ENCODE measurements at regions not wholly inside any gene's neighbourhood (a gene's known extent, or its start where the extent isn't known, plus 50 kb on each side); places are given as distances from the start of the nearest gene placed in this dataset.

DNA sequence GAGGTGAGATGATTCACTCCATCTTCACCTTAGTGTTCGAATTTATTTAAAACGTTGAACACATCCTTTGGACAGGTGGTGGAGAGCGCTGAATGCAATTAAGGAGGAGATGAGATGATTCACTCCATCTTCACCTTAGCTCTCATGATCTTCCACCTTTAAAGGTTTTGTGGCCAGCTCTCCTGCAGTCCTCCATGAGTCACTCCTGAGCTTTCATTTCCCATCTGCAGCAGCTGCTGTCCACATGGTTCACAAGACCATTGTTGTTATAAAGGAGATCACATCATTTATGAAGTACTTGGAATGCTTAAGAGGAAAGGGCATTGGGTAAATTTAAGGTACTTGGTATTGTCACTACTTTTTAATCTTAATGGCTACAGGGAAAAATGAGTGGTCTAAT lies 298.5 kb downstream of the PAX3 start:
- TF ChIP-seq, protein P1, sequence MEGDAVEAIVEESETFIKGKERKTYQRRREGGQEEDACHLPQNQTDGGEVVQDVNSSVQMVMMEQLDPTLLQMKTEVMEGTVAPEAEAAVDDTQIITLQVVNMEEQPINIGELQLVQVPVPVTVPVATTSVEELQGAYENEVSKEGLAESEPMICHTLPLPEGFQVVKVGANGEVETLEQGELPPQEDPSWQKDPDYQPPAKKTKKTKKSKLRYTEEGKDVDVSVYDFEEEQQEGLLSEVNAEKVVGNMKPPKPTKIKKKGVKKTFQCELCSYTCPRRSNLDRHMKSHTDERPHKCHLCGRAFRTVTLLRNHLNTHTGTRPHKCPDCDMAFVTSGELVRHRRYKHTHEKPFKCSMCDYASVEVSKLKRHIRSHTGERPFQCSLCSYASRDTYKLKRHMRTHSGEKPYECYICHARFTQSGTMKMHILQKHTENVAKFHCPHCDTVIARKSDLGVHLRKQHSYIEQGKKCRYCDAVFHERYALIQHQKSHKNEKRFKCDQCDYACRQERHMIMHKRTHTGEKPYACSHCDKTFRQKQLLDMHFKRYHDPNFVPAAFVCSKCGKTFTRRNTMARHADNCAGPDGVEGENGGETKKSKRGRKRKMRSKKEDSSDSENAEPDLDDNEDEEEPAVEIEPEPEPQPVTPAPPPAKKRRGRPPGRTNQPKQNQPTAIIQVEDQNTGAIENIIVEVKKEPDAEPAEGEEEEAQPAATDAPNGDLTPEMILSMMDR (IDR thresholded peaks at IDR 0.05) = no peak
- no peak for TF ChIP-seq POLR2A (IDR thresholded peaks at IDR 0.05)
